GM10266 (cell line): ENCODE measurements at regions not wholly inside any gene's neighbourhood (a gene's known extent, or its start where the extent isn't known, plus 50 kb on each side); places are given as distances from the start of the nearest gene placed in this dataset.

Source experiments
- DNase-seq: peaks from one replicate; pipeline ENCODE4 v3.0.0; 2012; ENCODE audit errors: extremely low spot score
- TF ChIP-seq, protein P1 (sequence below): IDR thresholded peaks from 2 replicates; pipeline ENCODE4 v1.5.1; 2012; ENCODE audit warnings: mild to moderate bottlenecking, low read depth; ENCODE audit not compliant: control insufficient read depth, insufficient read depth; ENCODE audit errors: missing control alignments

- DNase-seq, result no peak
- TF ChIP-seq, protein P1, sequence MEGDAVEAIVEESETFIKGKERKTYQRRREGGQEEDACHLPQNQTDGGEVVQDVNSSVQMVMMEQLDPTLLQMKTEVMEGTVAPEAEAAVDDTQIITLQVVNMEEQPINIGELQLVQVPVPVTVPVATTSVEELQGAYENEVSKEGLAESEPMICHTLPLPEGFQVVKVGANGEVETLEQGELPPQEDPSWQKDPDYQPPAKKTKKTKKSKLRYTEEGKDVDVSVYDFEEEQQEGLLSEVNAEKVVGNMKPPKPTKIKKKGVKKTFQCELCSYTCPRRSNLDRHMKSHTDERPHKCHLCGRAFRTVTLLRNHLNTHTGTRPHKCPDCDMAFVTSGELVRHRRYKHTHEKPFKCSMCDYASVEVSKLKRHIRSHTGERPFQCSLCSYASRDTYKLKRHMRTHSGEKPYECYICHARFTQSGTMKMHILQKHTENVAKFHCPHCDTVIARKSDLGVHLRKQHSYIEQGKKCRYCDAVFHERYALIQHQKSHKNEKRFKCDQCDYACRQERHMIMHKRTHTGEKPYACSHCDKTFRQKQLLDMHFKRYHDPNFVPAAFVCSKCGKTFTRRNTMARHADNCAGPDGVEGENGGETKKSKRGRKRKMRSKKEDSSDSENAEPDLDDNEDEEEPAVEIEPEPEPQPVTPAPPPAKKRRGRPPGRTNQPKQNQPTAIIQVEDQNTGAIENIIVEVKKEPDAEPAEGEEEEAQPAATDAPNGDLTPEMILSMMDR, result no peak
These were observed 716.2 kb upstream of the ARGLU1 start for GRCh38 chr13:107284173-107284572.

GRCh38 chr13:107277911-107278310 lies 710.0 kb upstream of the ARGLU1 start:
- DNase-seq, result no peak

DNA sequence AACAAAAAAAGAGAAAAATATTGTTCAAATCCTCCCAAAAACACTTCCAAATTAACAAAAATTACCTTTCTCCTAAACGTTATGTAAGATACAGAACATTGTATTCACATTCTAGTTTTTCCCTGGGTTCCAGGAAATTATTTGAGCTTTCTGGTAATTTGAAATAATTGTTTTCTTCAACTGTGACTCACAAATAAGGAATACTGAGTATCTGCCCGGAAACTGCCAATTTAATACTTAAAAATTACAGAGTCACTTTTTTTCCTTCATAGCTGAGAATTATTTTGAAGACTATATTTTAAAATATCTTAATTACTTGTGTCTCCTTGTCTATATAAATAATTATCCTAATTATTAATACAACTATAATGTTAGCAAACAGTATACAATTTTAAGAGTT lies 709.0 kb upstream of the ARGLU1 start:
- TF ChIP-seq, protein P1, result no peak
- DNase-seq, result no peak

More at GRCh38 chr13:107277911-107278310, 710.0 kb upstream of the ARGLU1 start:
- TF ChIP-seq, protein P1, result no peak

DNA sequence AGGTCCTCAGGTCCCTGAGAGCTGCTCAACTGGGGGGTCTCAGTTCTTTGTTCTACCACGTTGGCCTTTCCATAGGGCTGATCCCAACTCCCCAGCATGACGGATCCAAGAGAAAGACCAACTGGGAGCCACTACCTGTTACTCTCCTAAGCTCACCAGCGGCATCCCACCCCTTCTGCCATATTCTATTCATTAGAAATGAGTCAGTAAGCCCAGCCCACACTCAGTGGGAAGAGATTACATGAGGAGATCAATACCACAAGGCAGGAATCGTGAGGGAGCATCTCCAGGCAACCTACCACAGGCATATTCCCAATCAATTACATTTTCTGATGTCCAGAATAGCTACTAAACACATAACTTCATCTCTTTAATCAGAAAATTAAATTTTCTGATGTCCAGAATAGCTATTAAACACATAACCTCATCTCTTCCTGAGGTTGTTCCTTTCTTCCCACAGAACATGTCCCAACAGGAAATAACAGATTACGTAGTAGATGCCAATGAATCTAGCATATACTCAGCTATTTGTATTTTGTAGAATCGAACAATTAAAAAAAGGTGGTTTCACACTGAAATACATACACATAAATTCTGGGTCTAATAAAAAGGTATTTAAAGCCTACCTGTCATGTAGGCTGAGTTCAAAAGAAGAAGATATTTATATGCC lies 708.1 kb upstream of the ARGLU1 start:
- DNase-seq, result no peak
- TF ChIP-seq, protein P1, result no peak

- no peak for DNase-seq
- TF ChIP-seq, protein P1, result no peak
These were observed 707.4 kb upstream of the ARGLU1 start for GRCh38 chr13:107275312-107275711.

DNA sequence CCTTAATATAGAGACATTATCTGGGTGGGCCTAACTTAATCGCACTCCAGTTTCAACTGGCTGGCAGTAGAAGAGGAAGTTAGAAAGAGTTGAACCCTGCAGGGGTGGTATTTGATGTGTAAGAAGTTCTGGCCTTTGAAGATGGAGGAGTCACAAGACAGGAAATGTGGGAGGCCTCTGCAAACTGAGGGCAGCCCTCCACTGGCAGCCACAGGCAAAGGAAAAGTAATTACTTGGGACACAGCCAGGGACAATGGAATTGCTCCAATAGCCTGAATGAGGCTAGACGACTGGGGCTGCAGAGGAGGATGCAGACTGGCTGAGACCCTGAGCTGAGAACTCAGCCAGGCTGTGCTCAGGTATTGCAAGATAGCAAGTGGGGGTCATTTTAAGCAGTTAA lies 703.3 kb upstream of the ARGLU1 start:
- DNase-seq, result no peak

DNA sequence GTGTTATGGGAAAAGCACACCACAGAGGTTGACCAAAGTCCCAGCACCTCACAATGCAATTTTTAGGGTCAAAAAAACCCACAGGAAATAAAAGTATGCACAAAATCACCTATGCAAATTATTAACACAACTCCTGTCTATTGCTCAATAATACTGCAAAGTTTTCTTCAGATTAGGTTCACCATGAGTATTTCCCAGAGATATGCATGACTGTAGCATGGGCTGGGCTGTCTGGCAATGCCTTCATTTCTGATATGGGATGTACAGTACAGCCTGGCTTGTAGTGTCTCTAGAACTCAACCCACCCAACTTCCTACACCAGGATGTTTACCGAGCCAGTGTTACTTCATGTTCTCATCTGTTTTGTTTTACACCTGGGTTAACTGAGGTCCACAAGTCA lies 698.7 kb upstream of the ARGLU1 start:
- TF ChIP-seq, protein P1, result no peak
- no peak for DNase-seq

More for the DNA sequence above, 703.3 kb upstream of the ARGLU1 start:
- TF ChIP-seq, protein P1, result no peak
